ENCODE measurements at regions not wholly inside any gene's neighbourhood (a gene's known extent, or its start where the extent isn't known, plus 50 kb on each side); places are given as distances from the start of the nearest gene placed in this dataset.

GRCh38 chr3:72113964-72114363 lies 329.0 kb upstream of the PROK2 start:
- DNase-seq (ENCODE audit: low read depth in 3 of 3) = no peak

GRCh38 chr3:72113564-72113963 lies 328.6 kb upstream of the PROK2 start:
- DNase-seq (ENCODE audit: low read depth in 3 of 3) = no peak

- DNase-seq (ENCODE audit: low read depth in 3 of 3) = no peak
Measured at GRCh38 chr3:72112435-72112834, 327.5 kb upstream of the PROK2 start.

GRCh38 chr3:72111265-72112205 lies 326.6 kb upstream of the PROK2 start:
- no peak for DNase-seq (ENCODE audit: low read depth in 3 of 3)

GRCh38 chr3:72109327-72110259 lies 324.6 kb upstream of the PROK2 start:
- no peak for DNase-seq (ENCODE audit: low read depth in 3 of 3)

GRCh38 chr3:72105306-72105705 lies 320.4 kb upstream of the PROK2 start:
- DNase-seq (ENCODE audit: low read depth in 3 of 3) = no peak

GRCh38 chr3:72102112-72102616 lies 317.2 kb upstream of the PROK2 start:
- no peak for DNase-seq (ENCODE audit: low read depth in 3 of 3)

- DNase-seq (ENCODE audit: low read depth in 3 of 3) = no peak
Measured at GRCh38 chr3:72101494-72101893, 316.5 kb upstream of the PROK2 start.

- DNase-seq (ENCODE audit: low read depth in 3 of 3) = peak; percentile 72 to 83 (median 77)
Measured at GRCh38 chr3:72100601-72101187, 315.7 kb upstream of the PROK2 start.

- DNase-seq (ENCODE audit: low read depth in 3 of 3) = no peak
Measured at GRCh38 chr3:72100080-72100511, 315.1 kb upstream of the PROK2 start.

GRCh38 chr3:72099326-72100079 lies 314.6 kb upstream of the PROK2 start:
- DNase-seq (ENCODE audit: low read depth in 3 of 3) = no peak

GRCh38 chr3:72097053-72097452 lies 312.1 kb upstream of the PROK2 start:
- no peak for DNase-seq (ENCODE audit: low read depth in 3 of 3)

- DNase-seq (ENCODE audit: low read depth in 3 of 3) = no peak
Measured at GRCh38 chr3:72095521-72095920, 310.6 kb upstream of the PROK2 start.

- no peak for DNase-seq (ENCODE audit: low read depth in 3 of 3)
Measured at GRCh38 chr3:72093992-72094334, 309.0 kb upstream of the PROK2 start.

GRCh38 chr3:72093270-72093991 lies 308.5 kb upstream of the PROK2 start:
- no peak for DNase-seq (ENCODE audit: low read depth in 3 of 3)

GRCh38 chr3:72092778-72093177 lies 307.8 kb upstream of the PROK2 start:
- DNase-seq (ENCODE audit: low read depth in 3 of 3) = no peak

- no peak for DNase-seq (ENCODE audit: low read depth in 3 of 3)
Measured at GRCh38 chr3:72088486-72089025, 303.6 kb upstream of the PROK2 start.

- DNase-seq (ENCODE audit: low read depth in 3 of 3) = no peak
Measured at GRCh38 chr3:72087420-72087819, 302.5 kb upstream of the PROK2 start.

GRCh38 chr3:72086743-72087087 lies 301.8 kb upstream of the PROK2 start:
- no peak for DNase-seq (ENCODE audit: low read depth in 3 of 3)

GRCh38 chr3:72086042-72086742 lies 301.2 kb upstream of the PROK2 start:
- DNase-seq (ENCODE audit: low read depth in 3 of 3) = no peak
